Fibroblast of the aortic adventitia (primary cell): ENCODE measurements at regions not wholly inside any gene's neighbourhood (a gene's known extent, or its start where the extent isn't known, plus 50 kb on each side); places are given as distances from the start of the nearest gene placed in this dataset.
A peak's percentile ranks its signal among the peaks of the same experiment; 100 is the strongest.

Experiments
- DNase-seq: peaks from one replicate; pipeline ENCODE4 v3.0.0-alpha.2; 2010; ENCODE audit warnings: low read depth
- H3K4me3 ChIP-seq: 2 replicates; pipeline ENCODE4 v1.5.1; 2011; ENCODE audit warnings: low read depth, mild to moderate bottlenecking, control low read depth, low read length, moderate library complexity
- TF ChIP-seq, protein P1 (sequence below): IDR thresholded peaks from 2 replicates; pipeline ENCODE4 v1.5.1; 2011; ENCODE audit warnings: mild to moderate bottlenecking, low read length, control low read depth, inconsistent platforms; ENCODE audit not compliant: insufficient read depth

DNA sequence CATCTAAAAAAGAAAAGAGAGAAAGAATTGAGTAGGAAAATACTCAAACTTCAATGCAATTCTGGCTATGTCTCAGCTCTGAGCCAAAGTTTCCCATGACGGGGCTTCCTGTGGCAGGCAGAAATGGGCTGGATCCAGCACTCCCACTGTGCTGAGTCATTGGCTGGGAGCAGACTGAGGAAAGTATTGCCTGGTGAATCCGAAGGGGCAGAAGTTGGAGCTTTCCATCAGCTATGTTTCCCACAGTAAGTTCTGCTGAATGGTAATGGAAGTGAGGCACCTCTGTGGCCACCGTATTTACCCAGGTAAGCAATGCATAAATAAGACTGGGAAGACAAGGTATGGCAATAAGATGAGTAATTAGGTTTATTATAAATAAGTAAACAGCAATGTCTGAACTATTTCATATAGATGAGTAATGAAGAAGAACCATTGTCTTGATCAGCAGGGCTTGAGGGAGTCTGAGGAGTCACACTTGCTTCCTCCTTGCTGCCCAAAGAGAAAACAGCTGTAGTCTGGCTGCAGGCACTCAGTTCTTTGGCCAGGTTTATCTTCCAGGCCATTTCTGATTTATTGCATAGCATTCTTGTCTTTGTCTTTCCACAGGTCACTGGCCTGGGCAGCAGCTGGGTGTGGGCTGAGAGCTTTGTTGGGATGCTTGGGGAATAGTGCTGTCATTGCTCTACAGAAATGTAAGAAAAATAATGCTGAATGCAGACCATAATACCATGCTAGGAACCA, 255.3 kb downstream of the DNAJB9 start:
- H3K4me3 ChIP-seq, result no peak overlapping the region
- TF ChIP-seq, protein P1, sequence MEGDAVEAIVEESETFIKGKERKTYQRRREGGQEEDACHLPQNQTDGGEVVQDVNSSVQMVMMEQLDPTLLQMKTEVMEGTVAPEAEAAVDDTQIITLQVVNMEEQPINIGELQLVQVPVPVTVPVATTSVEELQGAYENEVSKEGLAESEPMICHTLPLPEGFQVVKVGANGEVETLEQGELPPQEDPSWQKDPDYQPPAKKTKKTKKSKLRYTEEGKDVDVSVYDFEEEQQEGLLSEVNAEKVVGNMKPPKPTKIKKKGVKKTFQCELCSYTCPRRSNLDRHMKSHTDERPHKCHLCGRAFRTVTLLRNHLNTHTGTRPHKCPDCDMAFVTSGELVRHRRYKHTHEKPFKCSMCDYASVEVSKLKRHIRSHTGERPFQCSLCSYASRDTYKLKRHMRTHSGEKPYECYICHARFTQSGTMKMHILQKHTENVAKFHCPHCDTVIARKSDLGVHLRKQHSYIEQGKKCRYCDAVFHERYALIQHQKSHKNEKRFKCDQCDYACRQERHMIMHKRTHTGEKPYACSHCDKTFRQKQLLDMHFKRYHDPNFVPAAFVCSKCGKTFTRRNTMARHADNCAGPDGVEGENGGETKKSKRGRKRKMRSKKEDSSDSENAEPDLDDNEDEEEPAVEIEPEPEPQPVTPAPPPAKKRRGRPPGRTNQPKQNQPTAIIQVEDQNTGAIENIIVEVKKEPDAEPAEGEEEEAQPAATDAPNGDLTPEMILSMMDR, result no peak
- DNase-seq, result peak; percentile 88

DNA sequence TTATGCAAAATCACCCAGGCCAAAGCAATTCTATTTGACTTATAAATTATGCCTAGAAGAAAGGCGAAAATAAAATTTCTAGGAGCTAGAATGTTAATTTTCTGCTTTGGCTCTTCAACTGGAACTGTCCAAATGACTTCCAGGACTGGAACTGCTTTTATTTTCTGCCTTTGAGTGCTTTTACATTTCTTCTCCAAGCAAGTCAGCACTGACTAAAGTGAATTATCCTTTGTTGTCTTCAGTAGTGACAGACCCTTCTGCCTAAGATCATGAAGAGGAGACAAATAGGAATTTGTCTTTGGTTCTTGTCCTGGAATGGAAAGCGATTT, 255.9 kb downstream of the DNAJB9 start:
- no peak for DNase-seq
- TF ChIP-seq, protein P1, result no peak
- H3K4me3 ChIP-seq, result no peak overlapping the region

DNA sequence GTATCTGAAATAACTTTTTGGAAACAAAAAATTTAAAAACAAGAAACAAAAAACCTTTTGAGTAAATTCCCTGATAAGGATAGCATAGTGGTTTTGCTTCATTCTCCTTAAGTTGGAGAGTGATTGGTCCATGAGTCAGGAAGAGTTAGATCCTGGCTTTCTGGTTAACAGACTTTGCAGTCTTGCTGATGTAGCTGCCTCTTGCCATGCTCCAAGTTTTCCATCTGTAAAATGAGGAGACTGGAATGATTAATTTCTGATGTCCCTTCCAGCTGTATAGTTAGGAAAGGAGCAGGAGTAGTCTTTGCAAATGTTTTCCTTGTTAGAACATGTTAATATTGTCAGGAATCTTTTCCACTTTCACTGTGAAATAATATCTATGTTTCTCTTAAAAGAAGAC, 266.6 kb downstream of the DNAJB9 start:
- TF ChIP-seq, protein P1, result no peak
- DNase-seq, result peak; percentile 47
- H3K4me3 ChIP-seq, result no peak overlapping the region

DNA sequence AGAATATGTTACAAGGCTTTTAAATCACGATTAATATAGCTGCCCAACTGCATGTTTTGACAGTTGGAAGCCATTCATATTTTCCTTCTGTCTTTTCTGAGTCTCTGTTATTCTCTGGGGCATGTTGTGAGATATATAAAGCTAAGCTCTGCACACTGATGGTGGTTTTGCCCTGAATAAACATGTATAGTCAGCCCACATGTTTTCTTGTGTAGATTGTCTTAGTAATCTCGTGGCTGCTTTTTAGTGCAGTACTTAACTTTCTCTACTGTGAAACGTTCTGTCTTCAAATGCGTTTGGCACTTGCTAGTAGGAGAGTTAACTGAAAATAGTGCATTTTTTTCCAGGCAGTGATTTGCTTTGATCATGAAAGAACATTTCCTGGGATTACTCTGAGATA, 268.5 kb downstream of the DNAJB9 start:
- no peak overlapping the region for H3K4me3 ChIP-seq
- TF ChIP-seq, protein P1, result no peak
- no peak for DNase-seq

DNA sequence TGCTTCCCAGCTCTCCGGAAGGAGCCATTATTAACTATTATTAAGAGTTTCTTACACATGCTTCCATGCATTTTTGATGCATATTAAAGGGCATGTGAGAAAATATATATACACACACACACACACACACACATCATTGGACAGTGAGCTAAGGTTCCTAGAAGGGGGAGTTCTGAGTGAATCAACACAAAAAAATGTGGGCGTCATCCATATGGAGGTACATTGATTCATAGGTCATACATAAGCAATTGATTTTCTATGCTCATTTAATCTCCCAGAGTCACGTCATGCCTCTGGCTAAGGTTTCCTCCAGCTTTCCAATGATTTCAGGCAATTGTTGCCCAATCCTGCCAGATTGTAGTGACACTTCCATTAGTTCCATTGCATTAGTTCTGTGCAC, 269.4 kb downstream of the DNAJB9 start:
- DNase-seq, result peak; percentile 16

DNA sequence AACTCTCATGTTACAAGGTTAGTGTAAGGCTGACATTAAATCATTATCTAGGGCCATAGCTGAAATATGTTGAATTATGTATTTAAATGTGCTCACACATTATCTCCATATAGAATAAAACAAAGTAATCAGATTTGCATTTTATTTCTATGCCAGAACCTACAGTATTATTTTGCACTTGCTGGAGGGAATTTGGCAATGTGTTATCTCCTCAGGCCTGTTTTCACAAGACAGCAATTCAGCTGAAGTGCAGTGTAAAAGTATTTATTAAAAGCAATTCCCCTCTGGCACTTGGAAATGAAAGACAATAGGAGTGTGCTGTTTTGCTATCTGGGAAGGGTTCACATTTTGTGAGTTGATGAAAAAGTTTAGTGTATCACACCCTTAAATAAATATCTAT, 276.3 kb downstream of the DNAJB9 start:
- TF ChIP-seq, protein P1, result no peak
- H3K4me3 ChIP-seq, result no peak overlapping the region
- DNase-seq, result no peak

More for the DNA sequence above, 269.4 kb downstream of the DNAJB9 start:
- no peak overlapping the region for H3K4me3 ChIP-seq
- TF ChIP-seq, protein P1, result no peak

DNA sequence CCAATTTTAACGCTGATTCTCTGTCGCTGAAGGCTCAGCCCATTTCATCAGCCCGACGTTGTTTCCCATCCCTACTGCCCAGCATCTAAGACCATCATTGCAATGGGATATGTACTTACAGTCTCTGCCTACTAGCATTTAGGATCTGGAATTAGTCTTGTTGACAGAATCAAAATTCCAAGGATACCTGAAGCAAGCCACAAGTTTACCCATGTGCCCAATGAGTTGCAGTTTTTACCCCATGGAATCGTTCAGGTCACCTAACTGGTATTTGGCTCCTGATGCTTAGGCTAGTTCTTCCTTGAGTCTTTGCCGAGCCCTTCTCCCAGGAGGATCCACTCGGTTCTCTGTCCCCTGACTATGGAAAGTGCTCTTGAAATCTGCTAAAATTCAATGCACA, 276.8 kb downstream of the DNAJB9 start:
- no peak for DNase-seq
- H3K4me3 ChIP-seq, result no peak overlapping the region
- TF ChIP-seq, protein P1, result no peak
